Choroid plexus epithelial cell (primary cell): ENCODE measurements at regions not wholly inside any gene's neighbourhood (a gene's known extent, or its start where the extent isn't known, plus 50 kb on each side); places are given as distances from the start of the nearest gene placed in this dataset.

Experiments
- DNase-seq: peaks from one replicate; pipeline ENCODE4 v3.0.0-alpha.2; 2010; ENCODE audit warnings: low read depth
- H3K4me3 ChIP-seq: 2 replicates; pipeline ENCODE4 v1.5.1; 2011; ENCODE audit warnings: low read depth, mild to moderate bottlenecking, control low read depth, low read length, moderate library complexity
- TF ChIP-seq, protein P1 (sequence below): conservative IDR thresholded peaks from 2 replicates; pipeline ENCODE4 v1.5.1; 2011; ENCODE audit warnings: low read depth, mild to moderate bottlenecking, control low read depth, inconsistent platforms, low read length, moderate library complexity

DNA sequence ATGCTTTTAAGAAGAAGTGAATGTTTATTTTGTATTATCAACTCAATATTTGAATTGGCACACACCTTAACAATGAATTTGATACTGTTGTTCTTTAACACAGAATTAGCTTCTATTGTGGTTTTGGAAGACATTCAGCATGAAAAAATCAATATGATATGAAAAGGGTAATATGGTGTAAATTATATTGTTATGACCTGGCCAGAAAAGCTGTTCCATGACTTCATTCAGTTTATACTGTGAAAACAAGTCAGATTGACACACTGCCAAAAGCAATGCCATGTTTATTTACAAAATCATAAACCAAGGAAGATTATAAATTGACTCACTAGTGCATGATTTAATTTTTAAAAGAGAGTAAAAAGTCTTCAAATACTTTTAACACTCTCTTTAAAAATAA lies 851.4 kb upstream of the SEL1L start:
- peak; percentile 0 for DNase-seq
- TF ChIP-seq, protein P1, sequence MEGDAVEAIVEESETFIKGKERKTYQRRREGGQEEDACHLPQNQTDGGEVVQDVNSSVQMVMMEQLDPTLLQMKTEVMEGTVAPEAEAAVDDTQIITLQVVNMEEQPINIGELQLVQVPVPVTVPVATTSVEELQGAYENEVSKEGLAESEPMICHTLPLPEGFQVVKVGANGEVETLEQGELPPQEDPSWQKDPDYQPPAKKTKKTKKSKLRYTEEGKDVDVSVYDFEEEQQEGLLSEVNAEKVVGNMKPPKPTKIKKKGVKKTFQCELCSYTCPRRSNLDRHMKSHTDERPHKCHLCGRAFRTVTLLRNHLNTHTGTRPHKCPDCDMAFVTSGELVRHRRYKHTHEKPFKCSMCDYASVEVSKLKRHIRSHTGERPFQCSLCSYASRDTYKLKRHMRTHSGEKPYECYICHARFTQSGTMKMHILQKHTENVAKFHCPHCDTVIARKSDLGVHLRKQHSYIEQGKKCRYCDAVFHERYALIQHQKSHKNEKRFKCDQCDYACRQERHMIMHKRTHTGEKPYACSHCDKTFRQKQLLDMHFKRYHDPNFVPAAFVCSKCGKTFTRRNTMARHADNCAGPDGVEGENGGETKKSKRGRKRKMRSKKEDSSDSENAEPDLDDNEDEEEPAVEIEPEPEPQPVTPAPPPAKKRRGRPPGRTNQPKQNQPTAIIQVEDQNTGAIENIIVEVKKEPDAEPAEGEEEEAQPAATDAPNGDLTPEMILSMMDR, result no peak
- no peak overlapping the region for H3K4me3 ChIP-seq

- TF ChIP-seq, protein P1, result no peak
- peak; percentile 4 for DNase-seq
- H3K4me3 ChIP-seq, result no peak overlapping the region
These were observed 854.0 kb upstream of the SEL1L start for GRCh38 chr14:82387699-82388098.

- DNase-seq, result no peak
- H3K4me3 ChIP-seq, result no peak overlapping the region
- TF ChIP-seq, protein P1, result no peak
These were observed 854.8 kb upstream of the SEL1L start for GRCh38 chr14:82388488-82388887.

GRCh38 chr14:82390586-82390985 lies 856.9 kb upstream of the SEL1L start:
- TF ChIP-seq, protein P1, result no peak
- H3K4me3 ChIP-seq, result no peak overlapping the region
- DNase-seq, result no peak

DNA sequence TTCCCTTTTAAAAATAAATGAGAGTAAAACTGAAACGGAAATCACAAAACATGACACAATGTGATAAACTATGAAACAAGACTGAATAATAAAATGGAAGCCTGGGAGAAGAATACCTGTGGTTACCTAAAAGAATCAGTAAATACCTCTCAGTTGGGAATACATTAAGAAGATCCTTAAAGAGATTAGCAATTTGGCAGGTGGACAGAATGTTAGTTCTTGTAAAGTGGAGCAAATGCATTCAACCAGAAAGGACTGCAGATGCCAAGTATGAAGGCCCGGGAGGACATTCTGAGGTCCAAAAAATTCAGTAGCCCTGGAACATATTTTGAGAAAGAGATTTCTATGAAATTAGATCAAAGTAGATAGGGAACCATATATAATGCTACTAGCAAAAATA lies 861.3 kb upstream of the SEL1L start:
- TF ChIP-seq, protein P1, result no peak
- peak; percentile 0 for DNase-seq
- no peak overlapping the region for H3K4me3 ChIP-seq

GRCh38 chr14:82398256-82398655 lies 864.6 kb upstream of the SEL1L start:
- no peak for DNase-seq
- TF ChIP-seq, protein P1, result no peak
- H3K4me3 ChIP-seq, result no peak overlapping the region

DNA sequence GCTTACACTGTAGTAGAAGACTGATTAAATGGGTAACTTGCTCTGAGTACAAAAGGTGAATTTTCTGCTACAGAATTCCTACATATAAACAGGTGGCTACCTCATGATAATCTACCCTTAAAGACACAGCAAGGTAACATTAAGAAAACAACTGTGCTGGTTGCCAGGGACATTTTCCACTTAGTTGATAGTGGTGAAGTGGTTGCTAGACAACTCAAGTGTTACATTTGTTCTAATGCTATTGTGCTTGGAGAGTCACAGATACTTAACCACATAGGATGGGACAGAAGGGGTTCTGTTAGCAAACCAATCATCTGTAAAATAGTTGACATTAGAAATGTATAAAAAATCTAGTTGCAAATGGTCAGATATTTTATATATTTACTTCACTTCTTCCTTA lies 870.3 kb upstream of the SEL1L start:
- TF ChIP-seq, protein P1, result no peak
- no peak overlapping the region for H3K4me3 ChIP-seq
- DNase-seq, result no peak
